ENCODE measurements at regions not wholly inside any gene's neighbourhood (a gene's known extent, or its start where the extent isn't known, plus 50 kb on each side); places are given as distances from the start of the nearest gene placed in this dataset.

DNA sequence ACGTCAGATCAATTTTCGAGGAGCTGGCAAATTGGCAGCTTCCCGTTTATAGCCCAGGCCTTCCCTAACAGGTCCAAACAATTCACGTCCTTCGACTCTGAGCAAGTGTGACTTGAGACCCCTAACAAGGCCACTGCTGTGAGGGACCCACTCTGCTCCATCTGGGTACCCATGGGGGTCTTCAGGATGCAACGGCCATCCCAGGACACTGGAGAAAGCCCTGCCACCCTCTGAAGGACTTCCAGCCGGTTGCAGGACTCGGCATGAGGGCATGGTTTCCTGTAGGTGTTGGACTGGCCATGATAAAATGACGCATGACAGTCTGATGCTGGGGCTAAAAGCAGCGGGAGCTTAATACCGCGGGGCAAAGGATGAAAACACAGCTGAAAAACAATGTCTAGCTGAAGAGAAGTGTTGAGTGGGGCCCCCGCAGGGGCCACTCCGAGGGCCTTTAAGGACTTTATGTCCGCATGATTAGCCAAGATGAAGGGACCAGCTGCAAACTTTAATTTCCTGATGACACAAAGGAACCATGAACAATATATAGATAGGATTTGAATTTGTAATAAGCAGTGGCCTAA lies 113.3 kb upstream of the ZNF521 start:
- no peak for DNase-seq (ENCODE audit: extremely low spot score, unreplicated experiment)
- H3K36me3 Mint-ChIP-seq (ENCODE audit: unreplicated experiment): no peaks in the 10 kb centered on the region
- H3K4me3 Mint-ChIP-seq (ENCODE audit: unreplicated experiment): no peak overlapping the region
- H3K27me3 Mint-ChIP-seq (ENCODE audit: unreplicated experiment): no peaks in the 10 kb centered on the region
- TF ChIP-seq, protein P1, sequence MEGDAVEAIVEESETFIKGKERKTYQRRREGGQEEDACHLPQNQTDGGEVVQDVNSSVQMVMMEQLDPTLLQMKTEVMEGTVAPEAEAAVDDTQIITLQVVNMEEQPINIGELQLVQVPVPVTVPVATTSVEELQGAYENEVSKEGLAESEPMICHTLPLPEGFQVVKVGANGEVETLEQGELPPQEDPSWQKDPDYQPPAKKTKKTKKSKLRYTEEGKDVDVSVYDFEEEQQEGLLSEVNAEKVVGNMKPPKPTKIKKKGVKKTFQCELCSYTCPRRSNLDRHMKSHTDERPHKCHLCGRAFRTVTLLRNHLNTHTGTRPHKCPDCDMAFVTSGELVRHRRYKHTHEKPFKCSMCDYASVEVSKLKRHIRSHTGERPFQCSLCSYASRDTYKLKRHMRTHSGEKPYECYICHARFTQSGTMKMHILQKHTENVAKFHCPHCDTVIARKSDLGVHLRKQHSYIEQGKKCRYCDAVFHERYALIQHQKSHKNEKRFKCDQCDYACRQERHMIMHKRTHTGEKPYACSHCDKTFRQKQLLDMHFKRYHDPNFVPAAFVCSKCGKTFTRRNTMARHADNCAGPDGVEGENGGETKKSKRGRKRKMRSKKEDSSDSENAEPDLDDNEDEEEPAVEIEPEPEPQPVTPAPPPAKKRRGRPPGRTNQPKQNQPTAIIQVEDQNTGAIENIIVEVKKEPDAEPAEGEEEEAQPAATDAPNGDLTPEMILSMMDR (IDR thresholded peaks at IDR 0.05): no peak
- no peaks in the 10 kb centered on the region for H3K9me3 Mint-ChIP-seq (ENCODE audit: unreplicated experiment)
- no peak overlapping the region for H3K27ac Mint-ChIP-seq (ENCODE audit: unreplicated experiment)
- peaks cover 39% of the 10 kb centered on the region for H3K4me1 Mint-ChIP-seq (ENCODE audit: unreplicated experiment)

GRCh38 chr18:25464227-25464626 lies 112.3 kb upstream of the ZNF521 start:
- peaks cover 47% of the 10 kb centered on the region for H3K4me1 Mint-ChIP-seq (ENCODE audit: unreplicated experiment)
- H3K27me3 Mint-ChIP-seq (ENCODE audit: unreplicated experiment): no peaks in the 10 kb centered on the region
- no peak overlapping the region for H3K4me3 Mint-ChIP-seq (ENCODE audit: unreplicated experiment)
- TF ChIP-seq, protein P1 (IDR thresholded peaks at IDR 0.05): no peak
- no peaks in the 10 kb centered on the region for H3K36me3 Mint-ChIP-seq (ENCODE audit: unreplicated experiment)
- no peaks in the 10 kb centered on the region for H3K9me3 Mint-ChIP-seq (ENCODE audit: unreplicated experiment)
- no peak for DNase-seq (ENCODE audit: extremely low spot score, unreplicated experiment)
- no peak overlapping the region for H3K27ac Mint-ChIP-seq (ENCODE audit: unreplicated experiment)

DNA sequence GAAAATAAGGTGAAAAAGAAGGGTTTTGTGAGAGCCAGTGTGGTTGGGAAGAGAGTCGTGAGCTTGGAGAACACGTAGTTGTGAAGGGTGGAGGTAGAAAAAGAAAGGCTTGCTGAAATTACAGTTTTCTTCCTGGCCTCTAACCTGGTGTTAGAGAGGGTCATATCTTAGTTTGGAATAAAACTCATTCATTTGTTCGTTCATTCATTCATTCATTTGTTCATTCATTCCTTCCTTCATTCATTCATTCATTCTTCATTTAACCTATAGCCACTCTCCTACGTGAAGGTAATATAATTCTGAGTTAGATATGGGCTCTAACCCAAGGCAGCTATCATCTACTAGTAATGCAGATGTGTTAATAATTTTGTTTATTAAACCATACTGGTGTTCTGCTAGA lies 111.8 kb upstream of the ZNF521 start:
- no peak for DNase-seq (ENCODE audit: extremely low spot score, unreplicated experiment)
- H3K27me3 Mint-ChIP-seq (ENCODE audit: unreplicated experiment): no peaks in the 10 kb centered on the region
- H3K27ac Mint-ChIP-seq (ENCODE audit: unreplicated experiment): no peak overlapping the region
- H3K9me3 Mint-ChIP-seq (ENCODE audit: unreplicated experiment): no peaks in the 10 kb centered on the region
- H3K4me3 Mint-ChIP-seq (ENCODE audit: unreplicated experiment): no peak overlapping the region
- peaks cover 47% of the 10 kb centered on the region for H3K4me1 Mint-ChIP-seq (ENCODE audit: unreplicated experiment)
- TF ChIP-seq, protein P1 (IDR thresholded peaks at IDR 0.05): no peak
- H3K36me3 Mint-ChIP-seq (ENCODE audit: unreplicated experiment): no peaks in the 10 kb centered on the region

GRCh38 chr18:25459814-25460213 lies 107.8 kb upstream of the ZNF521 start:
- Mint-ChIP-seq H3K27me3 (ENCODE audit: unreplicated experiment) (no peaks in the 10 kb centered on the region), H3K27ac (ENCODE audit: unreplicated experiment) (no peak overlapping the region), H3K9me3 (ENCODE audit: unreplicated experiment) (no peaks in the 10 kb centered on the region), H3K4me3 (ENCODE audit: unreplicated experiment) (no peak overlapping the region), H3K36me3 (ENCODE audit: unreplicated experiment) (no peaks in the 10 kb centered on the region), H3K4me1 (ENCODE audit: unreplicated experiment) (peaks cover 39% of the 10 kb centered on the region)
- TF ChIP-seq, protein P1 (IDR thresholded peaks at IDR 0.05): no peak
- no peak for DNase-seq (ENCODE audit: extremely low spot score, unreplicated experiment)

- Mint-ChIP-seq H3K27ac (ENCODE audit: unreplicated experiment) (peak overlapping the region; percentile 36), H3K4me3 (ENCODE audit: unreplicated experiment) (no peak overlapping the region), H3K9me3 (ENCODE audit: unreplicated experiment) (no peaks in the 10 kb centered on the region), H3K36me3 (ENCODE audit: unreplicated experiment) (no peaks in the 10 kb centered on the region), H3K27me3 (ENCODE audit: unreplicated experiment) (no peaks in the 10 kb centered on the region), H3K4me1 (ENCODE audit: unreplicated experiment) (peaks cover 31% of the 10 kb centered on the region)
- TF ChIP-seq, protein P1 (IDR thresholded peaks at IDR 0.05): no peak
- no peak for DNase-seq (ENCODE audit: extremely low spot score, unreplicated experiment)
Measured at GRCh38 chr18:25457601-25458000, 105.6 kb upstream of the ZNF521 start.

Data from osteocyte (in vitro differentiated cells).